ENCODE measurements at regions not wholly inside any gene's neighbourhood (a gene's known extent, or its start where the extent isn't known, plus 50 kb on each side); places are given as distances from the start of the nearest gene placed in this dataset.

GRCh38 chr5:1975898-1976765 is 93.4 kb upstream of the IRX4 start:
- Histone ChIP-seq H3K36me3 (ENCODE audit: insufficient read depth, low read length) (no peaks in the 10 kb centered on the region), H3K79me2 (ENCODE audit: control insufficient read depth, insufficient read depth, low read length, unreplicated experiment) (no peaks in the 10 kb centered on the region), H3K4me3 (ENCODE audit: low read depth, low read length) (no peak overlapping the region), H3K27ac (ENCODE audit: low read depth, low read length) (no peak overlapping the region), H3K27me3 (ENCODE audit: insufficient read depth, low read length) (peaks cover 10% of the 10 kb centered on the region), H3K4me1 (ENCODE audit: control insufficient read depth, insufficient read depth, low read length, unreplicated experiment) (no peaks in the 10 kb centered on the region), H2AFZ (ENCODE audit: low read length, unreplicated experiment) (no peak overlapping the region)

- Histone ChIP-seq H3K4me1 (ENCODE audit: control insufficient read depth, insufficient read depth, low read length, unreplicated experiment) (no peaks in the 10 kb centered on the region), H3K27ac (ENCODE audit: low read depth, low read length) (no peak overlapping the region), H3K4me3 (ENCODE audit: low read depth, low read length) (no peak overlapping the region), H3K27me3 (ENCODE audit: insufficient read depth, low read length) (peaks cover 10% of the 10 kb centered on the region), H3K36me3 (ENCODE audit: insufficient read depth, low read length) (no peaks in the 10 kb centered on the region), H3K79me2 (ENCODE audit: control insufficient read depth, insufficient read depth, low read length, unreplicated experiment) (no peaks in the 10 kb centered on the region), H2AFZ (ENCODE audit: low read length, unreplicated experiment) (no peak overlapping the region)
Observed at GRCh38 chr5:1975406-1975715, 92.6 kb upstream of the IRX4 start.

- Histone ChIP-seq H3K36me3 (ENCODE audit: insufficient read depth, low read length) (no peaks in the 10 kb centered on the region), H3K27me3 (ENCODE audit: insufficient read depth, low read length) (peaks cover 10% of the 10 kb centered on the region), H3K4me1 (ENCODE audit: control insufficient read depth, insufficient read depth, low read length, unreplicated experiment) (no peaks in the 10 kb centered on the region)
Observed at GRCh38 chr5:1974501-1975405, 92.0 kb upstream of the IRX4 start.

GRCh38 chr5:1974081-1974480 is 91.4 kb upstream of the IRX4 start:
- Histone ChIP-seq H3K27me3 (ENCODE audit: insufficient read depth, low read length) (peaks cover 10% of the 10 kb centered on the region), H2AFZ (ENCODE audit: low read length, unreplicated experiment) (no peak overlapping the region), H3K36me3 (ENCODE audit: insufficient read depth, low read length) (no peaks in the 10 kb centered on the region), H3K4me3 (ENCODE audit: low read depth, low read length) (no peak overlapping the region), H3K79me2 (ENCODE audit: control insufficient read depth, insufficient read depth, low read length, unreplicated experiment) (no peaks in the 10 kb centered on the region), H3K27ac (ENCODE audit: low read depth, low read length) (no peak overlapping the region), H3K4me1 (ENCODE audit: control insufficient read depth, insufficient read depth, low read length, unreplicated experiment) (no peaks in the 10 kb centered on the region)

More at GRCh38 chr5:1974501-1975405, 92.0 kb upstream of the IRX4 start:
- Histone ChIP-seq H3K27ac (ENCODE audit: low read depth, low read length) (no peak overlapping the region), H3K4me3 (ENCODE audit: low read depth, low read length) (no peak overlapping the region), H2AFZ (ENCODE audit: low read length, unreplicated experiment) (no peak overlapping the region), H3K79me2 (ENCODE audit: control insufficient read depth, insufficient read depth, low read length, unreplicated experiment) (no peaks in the 10 kb centered on the region)

- Histone ChIP-seq H3K27me3 (ENCODE audit: insufficient read depth, low read length) (peaks cover 10% of the 10 kb centered on the region), H2AFZ (ENCODE audit: low read length, unreplicated experiment) (no peak overlapping the region), H3K36me3 (ENCODE audit: insufficient read depth, low read length) (no peaks in the 10 kb centered on the region), H3K79me2 (ENCODE audit: control insufficient read depth, insufficient read depth, low read length, unreplicated experiment) (no peaks in the 10 kb centered on the region), H3K4me1 (ENCODE audit: control insufficient read depth, insufficient read depth, low read length, unreplicated experiment) (no peaks in the 10 kb centered on the region), H3K27ac (ENCODE audit: low read depth, low read length) (no peak overlapping the region), H3K4me3 (ENCODE audit: low read depth, low read length) (no peak overlapping the region)
Observed at GRCh38 chr5:1973391-1974013, 90.8 kb upstream of the IRX4 start.

- Histone ChIP-seq H3K79me2 (ENCODE audit: control insufficient read depth, insufficient read depth, low read length, unreplicated experiment) (no peaks in the 10 kb centered on the region), H3K27ac (ENCODE audit: low read depth, low read length) (no peak overlapping the region), H3K4me1 (ENCODE audit: control insufficient read depth, insufficient read depth, low read length, unreplicated experiment) (no peaks in the 10 kb centered on the region), H3K27me3 (ENCODE audit: insufficient read depth, low read length) (peaks cover 10% of the 10 kb centered on the region), H3K4me3 (ENCODE audit: low read depth, low read length) (no peak overlapping the region), H3K36me3 (ENCODE audit: insufficient read depth, low read length) (no peaks in the 10 kb centered on the region), H2AFZ (ENCODE audit: low read length, unreplicated experiment) (no peak overlapping the region)
Observed at GRCh38 chr5:1971944-1972343, 89.2 kb upstream of the IRX4 start.

GRCh38 chr5:1967736-1968135 is 85.0 kb upstream of the IRX4 start:
- no peak overlapping the region for H2AFZ ChIP-seq (ENCODE audit: low read length, unreplicated experiment)
- H3K4me3 ChIP-seq (ENCODE audit: low read depth, low read length), result no peak overlapping the region
- no peaks in the 10 kb centered on the region for H3K79me2 ChIP-seq (ENCODE audit: control insufficient read depth, insufficient read depth, low read length, unreplicated experiment)
- H3K36me3 ChIP-seq (ENCODE audit: insufficient read depth, low read length), result no peaks in the 10 kb centered on the region
- no peak overlapping the region for H3K27ac ChIP-seq (ENCODE audit: low read depth, low read length)
- H3K4me1 ChIP-seq (ENCODE audit: control insufficient read depth, insufficient read depth, low read length, unreplicated experiment), result no peaks in the 10 kb centered on the region
- no peaks in the 10 kb centered on the region; the same call in 1 of the 2 replicates for H3K27me3 ChIP-seq (ENCODE audit: insufficient read depth, low read length)

- H3K27me3 ChIP-seq (ENCODE audit: insufficient read depth, low read length), result no peaks in the 10 kb centered on the region
- no peak overlapping the region for H3K4me3 ChIP-seq (ENCODE audit: low read depth, low read length)
- no peak overlapping the region for H2AFZ ChIP-seq (ENCODE audit: low read length, unreplicated experiment)
- no peak overlapping the region for H3K27ac ChIP-seq (ENCODE audit: low read depth, low read length)
- H3K79me2 ChIP-seq (ENCODE audit: control insufficient read depth, insufficient read depth, low read length, unreplicated experiment), result no peaks in the 10 kb centered on the region
- no peaks in the 10 kb centered on the region for H3K4me1 ChIP-seq (ENCODE audit: control insufficient read depth, insufficient read depth, low read length, unreplicated experiment)
- H3K36me3 ChIP-seq (ENCODE audit: insufficient read depth, low read length), result no peaks in the 10 kb centered on the region
Observed at GRCh38 chr5:1966461-1966860, 83.7 kb upstream of the IRX4 start.

- Histone ChIP-seq H3K27ac (ENCODE audit: low read depth, low read length) (no peak overlapping the region), H3K4me1 (ENCODE audit: control insufficient read depth, insufficient read depth, low read length, unreplicated experiment) (no peaks in the 10 kb centered on the region), H3K27me3 (ENCODE audit: insufficient read depth, low read length) (no peaks in the 10 kb centered on the region), H3K4me3 (ENCODE audit: low read depth, low read length) (no peak overlapping the region), H3K79me2 (ENCODE audit: control insufficient read depth, insufficient read depth, low read length, unreplicated experiment) (no peaks in the 10 kb centered on the region), H3K36me3 (ENCODE audit: insufficient read depth, low read length) (no peaks in the 10 kb centered on the region), H2AFZ (ENCODE audit: low read length, unreplicated experiment) (no peak overlapping the region)
Observed at GRCh38 chr5:1965925-1966324, 83.2 kb upstream of the IRX4 start.

- H3K36me3 ChIP-seq (ENCODE audit: insufficient read depth, low read length), result no peaks in the 10 kb centered on the region
- H3K27me3 ChIP-seq (ENCODE audit: insufficient read depth, low read length), result no peaks in the 10 kb centered on the region
- H3K79me2 ChIP-seq (ENCODE audit: control insufficient read depth, insufficient read depth, low read length, unreplicated experiment), result no peaks in the 10 kb centered on the region
- H3K4me3 ChIP-seq (ENCODE audit: low read depth, low read length), result no peak overlapping the region
- no peak overlapping the region for H2AFZ ChIP-seq (ENCODE audit: low read length, unreplicated experiment)
- H3K27ac ChIP-seq (ENCODE audit: low read depth, low read length), result no peak overlapping the region
- no peaks in the 10 kb centered on the region for H3K4me1 ChIP-seq (ENCODE audit: control insufficient read depth, insufficient read depth, low read length, unreplicated experiment)
Observed at GRCh38 chr5:1963941-1964451, 81.3 kb upstream of the IRX4 start.
